ENCODE measurements at regions not wholly inside any gene's neighbourhood (a gene's known extent, or its start where the extent isn't known, plus 50 kb on each side); places are given as distances from the start of the nearest gene placed in this dataset.

- Histone ChIP-seq H3K27me3 (ENCODE audit: control insufficient read depth, low read length) (peaks cover 2% of the 10 kb centered on the region; the same call in 1 of the 2 replicates), H3K27ac (ENCODE audit: low read depth, low read length) (no peak overlapping the region), H3K4me3 (ENCODE audit: low read length) (no peak overlapping the region), H3K9me3 (ENCODE audit: control insufficient read depth, insufficient read depth, low read length) (no peaks in the 10 kb centered on the region), H3K9me2 (replicated peaks; ENCODE audit: control insufficient read depth, low read length) (no peaks in the 10 kb centered on the region), H4K20me1 (ENCODE audit: control insufficient read depth, insufficient read depth, low read depth, low read length) (no peaks in the 10 kb centered on the region), H3K79me2 (ENCODE audit: control insufficient read depth, low read length) (no peaks in the 10 kb centered on the region), H3K36me3 (ENCODE audit: control insufficient read depth, low read length) (no peaks in the 10 kb centered on the region), H3K4me1 (ENCODE audit: control insufficient read depth, low read length) (no peaks in the 10 kb centered on the region), H3F3A (ENCODE audit: control insufficient read depth, insufficient read depth) (no peaks in the 10 kb centered on the region), H3K4me2 (ENCODE audit: low read length) (no peak overlapping the region)
- TF ChIP-seq EZH2phosphoT487 (IDR thresholded peaks at IDR 0.05; ENCODE audit: borderline replicate concordance, low read length) (no peak), CTCF (IDR thresholded peaks at IDR 0.05; ENCODE audit: low read depth, low read length, poor library complexity, severe bottlenecking) (no peak)
Measured at GRCh38 chr7:69254643-69255042, 343.6 kb upstream of the AUTS2 start.

- Histone ChIP-seq H3K27me3 (ENCODE audit: control insufficient read depth, low read length) (peaks cover 2% of the 10 kb centered on the region; the same call in 1 of the 2 replicates), H3K79me2 (ENCODE audit: control insufficient read depth, low read length) (no peaks in the 10 kb centered on the region), H3K9me3 (ENCODE audit: control insufficient read depth, insufficient read depth, low read length) (no peaks in the 10 kb centered on the region), H4K20me1 (ENCODE audit: control insufficient read depth, insufficient read depth, low read depth, low read length) (no peaks in the 10 kb centered on the region), H3K4me2 (ENCODE audit: low read length) (no peak overlapping the region), H3K4me1 (ENCODE audit: control insufficient read depth, low read length) (no peaks in the 10 kb centered on the region), H3K27ac (ENCODE audit: low read depth, low read length) (no peak overlapping the region), H3F3A (ENCODE audit: control insufficient read depth, insufficient read depth) (no peaks in the 10 kb centered on the region), H3K36me3 (ENCODE audit: control insufficient read depth, low read length) (no peaks in the 10 kb centered on the region), H3K4me3 (ENCODE audit: low read length) (no peak overlapping the region), H3K9me2 (replicated peaks; ENCODE audit: control insufficient read depth, low read length) (no peaks in the 10 kb centered on the region)
- TF ChIP-seq CTCF (IDR thresholded peaks at IDR 0.05; ENCODE audit: low read depth, low read length, poor library complexity, severe bottlenecking) (no peak), EZH2phosphoT487 (IDR thresholded peaks at IDR 0.05; ENCODE audit: borderline replicate concordance, low read length) (no peak)
Measured at GRCh38 chr7:69256634-69257081, 341.6 kb upstream of the AUTS2 start.

- no peak overlapping the region for H3K27ac ChIP-seq (ENCODE audit: low read depth, low read length)
- peaks cover 2% of the 10 kb centered on the region; the same call in 1 of the 2 replicates for H3K27me3 ChIP-seq (ENCODE audit: control insufficient read depth, low read length)
- TF ChIP-seq CTCF (IDR thresholded peaks at IDR 0.05; ENCODE audit: low read depth, low read length, poor library complexity, severe bottlenecking) (no peak), EZH2phosphoT487 (IDR thresholded peaks at IDR 0.05; ENCODE audit: borderline replicate concordance, low read length) (no peak)
Measured at GRCh38 chr7:69257592-69257991, 340.7 kb upstream of the AUTS2 start.

More at GRCh38 chr7:69257592-69257991, 340.7 kb upstream of the AUTS2 start:
- Histone ChIP-seq H3F3A (ENCODE audit: control insufficient read depth, insufficient read depth) (no peaks in the 10 kb centered on the region), H3K9me3 (ENCODE audit: control insufficient read depth, insufficient read depth, low read length) (no peaks in the 10 kb centered on the region), H4K20me1 (ENCODE audit: control insufficient read depth, insufficient read depth, low read depth, low read length) (no peaks in the 10 kb centered on the region), H3K4me2 (ENCODE audit: low read length) (no peak overlapping the region), H3K79me2 (ENCODE audit: control insufficient read depth, low read length) (no peaks in the 10 kb centered on the region), H3K36me3 (ENCODE audit: control insufficient read depth, low read length) (no peaks in the 10 kb centered on the region), H3K4me3 (ENCODE audit: low read length) (no peak overlapping the region), H3K4me1 (ENCODE audit: control insufficient read depth, low read length) (no peaks in the 10 kb centered on the region), H3K9me2 (replicated peaks; ENCODE audit: control insufficient read depth, low read length) (no peaks in the 10 kb centered on the region)

Data from DOHH2 (cell line).